GM20000 (cell line): ENCODE measurements at regions not wholly inside any gene's neighbourhood (a gene's known extent, or its start where the extent isn't known, plus 50 kb on each side); places are given as distances from the start of the nearest gene placed in this dataset.

Experiments
- DNase-seq: peaks from one replicate; pipeline ENCODE4 v3.0.0; 2012; ENCODE audit warnings: low spot score
- CTCF ChIP-seq: IDR thresholded peaks from 2 replicates; pipeline ENCODE4 v1.5.1; 2012; ENCODE audit warnings: mild to moderate bottlenecking, control low read depth; ENCODE audit errors: extremely low read depth, missing control alignments

- DNase-seq = peak; percentile 56
- TF ChIP-seq CTCF = no peak
These were observed 120.3 kb downstream of the MRM1 start for GRCh38 chr17:36721560-36722120.

- no peak for TF ChIP-seq CTCF
These were observed 120.9 kb downstream of the MRM1 start for GRCh38 chr17:36722121-36722902.

GRCh38 chr17:36722903-36723263 lies 121.5 kb downstream of the MRM1 start:
- TF ChIP-seq CTCF = no peak

More at GRCh38 chr17:36722121-36722902, 120.9 kb downstream of the MRM1 start:
- DNase-seq = peak; percentile 93

GRCh38 chr17:36723459-36724025 lies 122.2 kb downstream of the MRM1 start:
- no peak for DNase-seq
- no peak for TF ChIP-seq CTCF

More at GRCh38 chr17:36722903-36723263, 121.5 kb downstream of the MRM1 start:
- no peak for DNase-seq

- no peak for DNase-seq
- no peak for TF ChIP-seq CTCF
These were observed 124.8 kb downstream of the MRM1 start for GRCh38 chr17:36726199-36726598.

GRCh38 chr17:36727052-36727451 lies 125.7 kb downstream of the MRM1 start:
- no peak for DNase-seq
- no peak for TF ChIP-seq CTCF

GRCh38 chr17:36727577-36727976 lies 126.2 kb downstream of the MRM1 start:
- no peak for TF ChIP-seq CTCF
- DNase-seq = no peak
